Adrenal gland (tissue), 9 donors: ENCODE measurements at regions not wholly inside any gene's neighbourhood (a gene's known extent, or its start where the extent isn't known, plus 50 kb on each side); places are given as distances from the start of the nearest gene placed in this dataset.

Experiments
- DNase-seq, 7 donors: peaks; one replicate each; pipeline ENCODE4 v3.0.0-alpha.2; 2019 to 2020
- H3K27ac ChIP-seq, 5 donors: fragments of 200-600 bp; sonication (generic) in 4 of 5; 1 replicate in 3 of 5; 2 replicates in 2 of 5; pipeline versions ENCODE4 v1.5.1 to v1.8.0; 2016 to 2020; ENCODE audit warnings: mild to moderate bottlenecking in 1 of 5
- H3K27me3 ChIP-seq: fragments of 200-600 bp; 2 replicates; pipeline ENCODE4 v1.8.0; 2021
- H3K36me3 ChIP-seq, 2 donors: fragments of 200-600 bp; replicated peaks in 1 of 2; 1 replicate in 1 of 2; 2 replicates in 1 of 2; pipeline versions ENCODE4 v1.5.1 to v1.8.0; 2018 to 2022
- H3K4me1 ChIP-seq, 2 donors: fragments of 200-600 bp; replicated peaks in 1 of 2; 1 replicate in 1 of 2; 2 replicates in 1 of 2; pipeline versions ENCODE4 v1.5.1 to v1.8.0; 2018 to 2021
- H3K4me3 ChIP-seq, 4 donors: fragments of 200-600 bp; sonication (generic) in 3 of 4; one replicate each; pipeline ENCODE4 v1.5.1; 2016 to 2018
- H3K9me3 ChIP-seq, 3 donors: fragments of 200-600 bp; sonication (generic) in 1 of 3; replicated peaks in 1 of 3; 1 replicate in 2 of 3; 2 replicates in 1 of 3; pipeline versions ENCODE4 v1.5.1 to v1.8.0; 2016 to 2021
- POLR2A ChIP-seq, 2 donors: fragments of 450-650 bp; IDR thresholded peaks; one replicate each; pipeline ENCODE4 v1.6.1; 2017; ENCODE audit warnings: antibody characterized with exemption in 2 of 2, mild to moderate bottlenecking in 2 of 2, moderate library complexity in 1 of 2
- WGBS, 4 donors: extraction: QIAGEN DNeasy Blood & Tissue Kit in 2 of 4; methylation state at CpG; one replicate each; pipeline versions ENCODE4 v1.1.5 to v1.1.7; 2013 to 2017; 5-methylcytosine and 5-hydroxymethylcytosine counted together
- intact Hi-C, 2 donors: fragments of 100-400 bp; cut with DNase I; formaldehyde crosslinking; loops; one replicate each; pipeline versions ENCODE4 v1.14.1 to v1.15.0; 2022 to 2023
- TF ChIP-seq, protein P1 (sequence below), 6 experiments: fragments of 450-650 bp in 4 of 6; fragments of 200-600 bp in 2 of 6; sonication (generic) in 1 of 6; IDR thresholded peaks; 1 replicate in 5 of 6; 2 replicates in 1 of 6; pipeline versions ENCODE4 v1.5.1 to v1.8.0; 2016 to 2021; ENCODE audit warnings: antibody characterized with exemption in 6 of 6, mild to moderate bottlenecking in 2 of 6, moderate library complexity in 1 of 6
- donor health status: healthy with polysubstance abuse.
- donor health status: Bipolar disorder and iron deficiency.
- donor health status: DM: yes; HTN: yes; CAD: no.
- donor health status: DM: no; HTN: no; CAD: no.
- donor health status: DM: no; HTN: no; CAD: no.

DNA sequence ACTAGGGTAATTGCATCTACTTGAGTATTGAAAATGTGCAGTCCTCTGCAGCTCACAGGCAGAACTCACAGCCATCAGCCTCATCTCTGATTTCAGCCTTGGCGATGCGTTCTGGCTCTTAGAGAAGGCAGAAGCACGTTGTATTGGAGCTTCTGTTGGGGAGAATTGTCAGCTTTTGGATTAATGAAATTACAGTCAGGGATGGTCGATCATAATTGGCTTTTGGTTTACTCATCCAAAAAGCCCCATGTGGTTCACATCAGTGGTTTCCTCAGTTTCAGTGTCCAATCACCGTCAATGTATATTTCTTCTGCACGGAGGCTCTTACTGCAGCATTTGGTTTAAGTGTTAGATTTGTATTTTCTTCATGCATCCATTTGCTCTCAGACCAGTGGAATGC, 218.5 kb upstream of the SOX11 start:
- Histone ChIP-seq H3K4me1 (no peaks in the 10 kb centered on the region), H3K27ac (no peak overlapping the region), H3K4me3 (no peak overlapping the region), H3K36me3 (no peaks in the 10 kb centered on the region), H3K9me3 (no peaks in the 10 kb centered on the region), H3K27me3 (no peaks in the 10 kb centered on the region)
- intact Hi-C loops = no loop called here
- 54 to 71% (median 65%) methylated on average over 6 of the region's 6 CpGs for WGBS, 4 donors
- TF ChIP-seq, protein P1, sequence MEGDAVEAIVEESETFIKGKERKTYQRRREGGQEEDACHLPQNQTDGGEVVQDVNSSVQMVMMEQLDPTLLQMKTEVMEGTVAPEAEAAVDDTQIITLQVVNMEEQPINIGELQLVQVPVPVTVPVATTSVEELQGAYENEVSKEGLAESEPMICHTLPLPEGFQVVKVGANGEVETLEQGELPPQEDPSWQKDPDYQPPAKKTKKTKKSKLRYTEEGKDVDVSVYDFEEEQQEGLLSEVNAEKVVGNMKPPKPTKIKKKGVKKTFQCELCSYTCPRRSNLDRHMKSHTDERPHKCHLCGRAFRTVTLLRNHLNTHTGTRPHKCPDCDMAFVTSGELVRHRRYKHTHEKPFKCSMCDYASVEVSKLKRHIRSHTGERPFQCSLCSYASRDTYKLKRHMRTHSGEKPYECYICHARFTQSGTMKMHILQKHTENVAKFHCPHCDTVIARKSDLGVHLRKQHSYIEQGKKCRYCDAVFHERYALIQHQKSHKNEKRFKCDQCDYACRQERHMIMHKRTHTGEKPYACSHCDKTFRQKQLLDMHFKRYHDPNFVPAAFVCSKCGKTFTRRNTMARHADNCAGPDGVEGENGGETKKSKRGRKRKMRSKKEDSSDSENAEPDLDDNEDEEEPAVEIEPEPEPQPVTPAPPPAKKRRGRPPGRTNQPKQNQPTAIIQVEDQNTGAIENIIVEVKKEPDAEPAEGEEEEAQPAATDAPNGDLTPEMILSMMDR (IDR thresholded peaks at IDR 0.05) = no peak
- TF ChIP-seq POLR2A (IDR thresholded peaks at IDR 0.05) = no peak
- DNase-seq = no peak

DNA sequence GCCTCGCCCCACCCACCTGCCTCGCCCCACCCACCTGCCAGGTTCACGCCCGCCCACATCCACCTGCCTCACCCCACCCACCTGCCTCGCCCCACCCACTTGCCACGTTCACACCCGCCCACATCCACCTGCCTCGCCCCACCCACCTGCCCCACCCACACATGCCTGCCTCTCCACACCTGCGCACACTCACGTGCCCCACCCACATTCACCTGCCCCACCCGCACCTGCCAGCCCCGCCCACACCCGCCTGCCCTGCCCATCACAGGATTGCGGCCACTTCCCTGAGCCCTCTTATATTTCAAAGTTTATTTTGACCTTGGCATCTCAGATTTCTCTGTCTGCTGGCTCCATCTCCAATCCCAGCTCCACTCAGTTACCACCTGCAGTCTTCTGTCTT, 217.5 kb upstream of the SOX11 start:
- Histone ChIP-seq H3K4me1 (no peaks in the 10 kb centered on the region), H3K27me3 (no peaks in the 10 kb centered on the region)

DNA sequence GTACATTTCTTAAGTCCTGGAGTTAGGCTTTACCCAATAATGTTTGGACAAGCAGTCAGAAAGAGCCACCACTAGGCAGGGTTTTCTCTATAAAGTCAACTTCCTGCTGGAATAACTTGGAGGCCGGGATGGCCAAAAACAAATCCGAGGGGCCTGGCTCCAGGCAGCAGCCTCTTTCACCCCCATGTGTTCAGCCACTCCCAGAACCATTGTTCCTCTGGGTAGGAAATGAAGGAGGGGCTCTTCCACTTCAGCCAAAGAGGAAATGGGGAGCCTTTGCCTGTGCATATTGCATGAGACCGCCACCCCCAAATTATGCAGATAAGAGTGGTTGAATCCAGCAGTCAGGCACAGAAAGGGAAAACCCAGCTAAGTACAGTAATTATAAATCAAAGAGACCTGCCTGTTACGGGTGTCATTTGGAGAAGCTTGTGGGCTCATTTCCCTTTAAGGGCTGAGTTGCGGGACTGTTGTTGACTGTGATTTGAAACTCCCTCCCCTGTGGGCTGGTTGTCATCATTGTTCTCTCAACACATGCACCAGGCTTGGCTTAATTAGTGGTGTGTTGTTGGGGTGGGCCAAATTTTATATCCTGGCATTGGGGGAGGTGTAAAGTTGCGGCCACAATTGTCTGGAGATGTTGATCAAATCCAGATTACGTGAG, 212.8 kb upstream of the SOX11 start:
- no peak for TF ChIP-seq POLR2A (IDR thresholded peaks at IDR 0.05)
- TF ChIP-seq, protein P1 (IDR thresholded peaks at IDR 0.05) = no peak
- H3K4me1 ChIP-seq = no peaks in the 10 kb centered on the region
- DNase-seq = no peak
- no peaks in the 10 kb centered on the region for H3K9me3 ChIP-seq
- no peak overlapping the region for H3K27ac ChIP-seq
- no peaks in the 10 kb centered on the region for H3K27me3 ChIP-seq
- no peaks in the 10 kb centered on the region for H3K36me3 ChIP-seq
- intact Hi-C loops = no loop called here
- WGBS, 4 donors = 52 to 58% (median 55%) methylated on average over 5 to 7 of the region's 7 CpGs
- no peak overlapping the region for H3K4me3 ChIP-seq

More for the DNA sequence above, 217.5 kb upstream of the SOX11 start:
- Histone ChIP-seq H3K9me3 (no peaks in the 10 kb centered on the region), H3K4me3 (no peak overlapping the region), H3K27ac (no peak overlapping the region), H3K36me3 (no peaks in the 10 kb centered on the region)
- intact Hi-C loops = no loop called here
- DNase-seq = no peak
- TF ChIP-seq POLR2A (IDR thresholded peaks at IDR 0.05) = no peak
- TF ChIP-seq, protein P1 (IDR thresholded peaks at IDR 0.05) = no peak
- WGBS, 4 donors = 73 to 88% (median 79%) methylated on average over 8 to 14 of the region's 14 CpGs

DNA sequence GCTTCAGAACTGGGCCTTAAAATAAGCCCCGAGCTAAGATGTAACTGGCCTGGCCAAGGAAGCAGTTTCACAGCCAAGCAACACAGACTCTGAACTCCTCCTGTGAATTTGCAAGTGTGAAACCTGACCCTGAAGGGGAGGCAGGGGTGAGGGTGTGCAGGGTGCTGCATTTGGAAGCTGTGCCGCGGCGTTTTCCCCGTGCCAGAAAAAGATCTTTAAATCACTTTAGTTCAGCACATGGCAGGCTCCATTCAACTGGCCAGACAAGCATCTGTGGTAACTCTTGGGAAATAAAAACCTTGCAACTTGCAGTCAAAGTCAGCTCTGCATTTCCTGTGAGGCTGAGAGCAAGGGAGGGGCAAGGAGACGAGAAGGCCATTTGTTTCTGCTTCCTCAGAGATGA, 209.3 kb upstream of the SOX11 start:
- intact Hi-C loops = no loop called here
- H3K36me3 ChIP-seq = no peaks in the 10 kb centered on the region
- 0 to 14% (median 6%) methylated on average over 4 to 6 of the region's 6 CpGs for WGBS, 4 donors

More for the DNA sequence above, 209.3 kb upstream of the SOX11 start:
- DNase-seq = peak in 1 of 7 donors; percentile 22
- Histone ChIP-seq H3K27ac (no peak overlapping the region), H3K4me3 (no peak overlapping the region), H3K27me3 (no peaks in the 10 kb centered on the region), H3K9me3 (no peaks in the 10 kb centered on the region), H3K4me1 (no peaks in the 10 kb centered on the region)
- no peak for TF ChIP-seq POLR2A (IDR thresholded peaks at IDR 0.05)
- TF ChIP-seq, protein P1 (IDR thresholded peaks at IDR 0.05) = no peak
